Umbilical cord (tissue), 1 donor: ENCODE measurements at regions not wholly inside any gene's neighbourhood (a gene's known extent, or its start where the extent isn't known, plus 50 kb on each side); places are given as distances from the start of the nearest gene placed in this dataset.
A peak's percentile ranks its signal among the peaks of the same experiment; 100 is the strongest.
"Not testable (repeated sequence)": the region's sequence is repeated elsewhere in the genome, so short reads cannot be mapped to it uniquely, and the experiment has no call there.

Experiments
- DNase-seq: peaks from one replicate; pipeline ENCODE4 v3.0.0-alpha.2; 2015; ENCODE audit warnings: low spot score

GRCh38 chr3:21238661-21239060 is 512.3 kb downstream of the ZNF385D start:
- DNase-seq, result no peak

- DNase-seq, result no peak
These were observed 513.4 kb downstream of the ZNF385D start for GRCh38 chr3:21237638-21238037.

- no peak for DNase-seq
These were observed 515.5 kb downstream of the ZNF385D start for GRCh38 chr3:21235491-21235890.

GRCh38 chr3:21234933-21235332 is 516.1 kb downstream of the ZNF385D start:
- no peak for DNase-seq

- DNase-seq, result no peak
These were observed 521.4 kb downstream of the ZNF385D start for GRCh38 chr3:21229426-21230135.

GRCh38 chr3:21226086-21226485 is 524.9 kb downstream of the ZNF385D start:
- DNase-seq, result no peak

- DNase-seq, result no peak
These were observed 530.1 kb downstream of the ZNF385D start for GRCh38 chr3:21220944-21221343.

GRCh38 chr3:21216598-21216997 is 534.4 kb downstream of the ZNF385D start:
- DNase-seq, result no peak

- not testable (repeated sequence) for DNase-seq
These were observed 546.9 kb downstream of the ZNF385D start for GRCh38 chr3:21204122-21204521.

- no peak for DNase-seq
These were observed 555.8 kb downstream of the ZNF385D start for GRCh38 chr3:21195203-21195602.

- DNase-seq, result not testable (repeated sequence)
These were observed 557.0 kb downstream of the ZNF385D start for GRCh38 chr3:21194036-21194435.

GRCh38 chr3:21188459-21188858 is 562.6 kb downstream of the ZNF385D start:
- no peak for DNase-seq

GRCh38 chr3:21185816-21186314 is 565.1 kb downstream of the ZNF385D start:
- DNase-seq, result no peak

GRCh38 chr3:21174461-21174860 is 576.5 kb downstream of the ZNF385D start:
- DNase-seq, result no peak

- no peak for DNase-seq
These were observed 580.0 kb downstream of the ZNF385D start for GRCh38 chr3:21170964-21171363.

- peak; percentile 16 for DNase-seq
These were observed 581.1 kb downstream of the ZNF385D start for GRCh38 chr3:21169948-21170347.

GRCh38 chr3:21168471-21168870 is 582.5 kb downstream of the ZNF385D start:
- DNase-seq, result no peak

GRCh38 chr3:21163956-21164355 is 587.1 kb downstream of the ZNF385D start:
- DNase-seq, result no peak

- no peak for DNase-seq
These were observed 591.5 kb downstream of the ZNF385D start for GRCh38 chr3:21159543-21159906.

GRCh38 chr3:21158861-21159542 is 592.0 kb downstream of the ZNF385D start:
- peak; percentile 91 for DNase-seq

- no peak for DNase-seq
These were observed 596.1 kb downstream of the ZNF385D start for GRCh38 chr3:21154911-21155310.

- no peak for DNase-seq
These were observed 598.5 kb downstream of the ZNF385D start for GRCh38 chr3:21152555-21152954.

- no peak for DNase-seq
These were observed 608.1 kb downstream of the ZNF385D start for GRCh38 chr3:21142949-21143348.
